OCI-LY3 (cell line): ENCODE measurements at regions not wholly inside any gene's neighbourhood (a gene's known extent, or its start where the extent isn't known, plus 50 kb on each side); places are given as distances from the start of the nearest gene placed in this dataset.

Experiments used
- H2AFZ ChIP-seq: fragments of 200-600, 300-600 bp; shearing (Covaris generic); 2 replicates; pipeline ENCODE4 v1.6.0; 2014; ENCODE audit warnings: antibody characterized with exemption, low read depth, low read length
- H3K27ac ChIP-seq: fragments of 200-600, 300-600 bp; sonication (generic); 2 replicates; pipeline ENCODE4 v1.5.1; 2014; ENCODE audit warnings: mild to moderate bottlenecking, low read length, moderate library complexity, mixed read lengths
- H3K27me3 ChIP-seq: fragments of 200-600, 300-600 bp; sonication (generic); 2 replicates; pipeline ENCODE4 v1.6.1; 2014; ENCODE audit warnings: low read depth, low read length, mixed read lengths
- H3K36me3 ChIP-seq: fragments of 200-600, 300-600 bp; sonication (generic); replicated peaks from 2 replicates; pipeline ENCODE3; 2014; ENCODE audit warnings: low read depth, low read length, mixed read lengths
- H3K4me1 ChIP-seq: fragments of 300-600, 200-600 bp; sonication (generic); 2 replicates; pipeline ENCODE4 v1.6.1; 2014; ENCODE audit warnings: low read length, mixed read lengths
- H3K4me2 ChIP-seq: fragments of 200-600, 300-600 bp; sonication (generic); 2 replicates; pipeline ENCODE4 v1.6.1; 2014; ENCODE audit warnings: low read length, mixed read lengths
- H3K4me3 ChIP-seq: fragments of 300-600, 200-600 bp; sonication (generic); 2 replicates; pipeline ENCODE4 v1.5.1; 2014; ENCODE audit warnings: antibody characterized with exemption, mild to moderate bottlenecking, low read length, moderate library complexity
- H3K79me2 ChIP-seq: fragments of 300-600, 200-600 bp; shearing (Covaris generic); 2 replicates; pipeline ENCODE4 v1.6.1; 2014; ENCODE audit warnings: mild to moderate bottlenecking, low read length, mixed read lengths
- H3K9ac ChIP-seq: fragments of 300-600, 200-600 bp; shearing (Covaris generic); 2 replicates; pipeline ENCODE4 v1.6.0; 2014; ENCODE audit warnings: mild to moderate bottlenecking, low read length, moderate library complexity
- H3K9me3 ChIP-seq: fragments of 200-600, 300-600 bp; shearing (Covaris generic); 2 replicates; pipeline ENCODE4 v1.6.1; 2014; ENCODE audit warnings: low read length, mixed read lengths; ENCODE audit not compliant: insufficient read depth
- H4K20me1 ChIP-seq: fragments of 200-600, 300-600 bp; sonication (generic); 2 replicates; pipeline ENCODE4 v1.6.1; 2016; ENCODE audit warnings: low read length, mixed read lengths; ENCODE audit not compliant: insufficient read depth
- EZH2phosphoT487 ChIP-seq: fragments of 200-600 bp; shearing (Covaris generic); IDR thresholded peaks from 2 replicates; pipeline ENCODE4 v1.6.1; 2018; ENCODE audit warnings: antibody characterized with exemption, mixed run types, low read depth
- TF ChIP-seq, protein P1 (sequence below): fragments of 200-600, 300-600 bp; sonication (generic); IDR thresholded peaks from 2 replicates; pipeline ENCODE4 v1.5.1; 2014; ENCODE audit warnings: antibody characterized with exemption, low read length, low read depth

DNA sequence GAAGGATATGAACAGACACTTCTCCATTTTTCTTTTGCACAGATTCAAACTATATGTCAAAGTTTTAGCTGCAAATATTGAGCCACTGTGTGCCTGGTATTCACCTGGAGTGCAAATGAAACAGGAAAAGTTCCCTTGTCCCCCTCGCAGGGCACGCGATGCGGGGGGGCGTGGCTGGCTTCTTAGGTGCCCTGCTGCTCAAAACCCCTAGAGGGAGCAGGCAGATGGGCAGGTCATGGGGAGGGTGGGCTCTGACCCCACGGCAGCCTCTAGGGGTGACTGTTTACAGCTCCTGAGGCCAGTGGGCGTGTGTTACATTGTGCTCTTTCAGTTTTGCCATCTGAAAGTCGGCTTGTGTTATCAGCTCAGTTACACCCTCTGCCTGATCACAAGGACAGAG lies 931.2 kb upstream of the B3GALT2 start:
- H2AFZ ChIP-seq = no peak overlapping the region
- no peak overlapping the region for H3K27ac ChIP-seq
- H3K79me2 ChIP-seq = no peaks in the 10 kb centered on the region
- H3K4me3 ChIP-seq = no peak overlapping the region
- no peaks in the 10 kb centered on the region for H3K9me3 ChIP-seq
- no peak for TF ChIP-seq EZH2phosphoT487
- TF ChIP-seq, protein P1, sequence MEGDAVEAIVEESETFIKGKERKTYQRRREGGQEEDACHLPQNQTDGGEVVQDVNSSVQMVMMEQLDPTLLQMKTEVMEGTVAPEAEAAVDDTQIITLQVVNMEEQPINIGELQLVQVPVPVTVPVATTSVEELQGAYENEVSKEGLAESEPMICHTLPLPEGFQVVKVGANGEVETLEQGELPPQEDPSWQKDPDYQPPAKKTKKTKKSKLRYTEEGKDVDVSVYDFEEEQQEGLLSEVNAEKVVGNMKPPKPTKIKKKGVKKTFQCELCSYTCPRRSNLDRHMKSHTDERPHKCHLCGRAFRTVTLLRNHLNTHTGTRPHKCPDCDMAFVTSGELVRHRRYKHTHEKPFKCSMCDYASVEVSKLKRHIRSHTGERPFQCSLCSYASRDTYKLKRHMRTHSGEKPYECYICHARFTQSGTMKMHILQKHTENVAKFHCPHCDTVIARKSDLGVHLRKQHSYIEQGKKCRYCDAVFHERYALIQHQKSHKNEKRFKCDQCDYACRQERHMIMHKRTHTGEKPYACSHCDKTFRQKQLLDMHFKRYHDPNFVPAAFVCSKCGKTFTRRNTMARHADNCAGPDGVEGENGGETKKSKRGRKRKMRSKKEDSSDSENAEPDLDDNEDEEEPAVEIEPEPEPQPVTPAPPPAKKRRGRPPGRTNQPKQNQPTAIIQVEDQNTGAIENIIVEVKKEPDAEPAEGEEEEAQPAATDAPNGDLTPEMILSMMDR = no peak; the same call in 1 of the 2 replicates
- H3K36me3 ChIP-seq = no peaks in the 10 kb centered on the region
- H3K4me1 ChIP-seq = no peaks in the 10 kb centered on the region
- H4K20me1 ChIP-seq = no peaks in the 10 kb centered on the region
- H3K27me3 ChIP-seq = no peaks in the 10 kb centered on the region
- H3K4me2 ChIP-seq = no peak overlapping the region
- no peak overlapping the region for H3K9ac ChIP-seq

DNA sequence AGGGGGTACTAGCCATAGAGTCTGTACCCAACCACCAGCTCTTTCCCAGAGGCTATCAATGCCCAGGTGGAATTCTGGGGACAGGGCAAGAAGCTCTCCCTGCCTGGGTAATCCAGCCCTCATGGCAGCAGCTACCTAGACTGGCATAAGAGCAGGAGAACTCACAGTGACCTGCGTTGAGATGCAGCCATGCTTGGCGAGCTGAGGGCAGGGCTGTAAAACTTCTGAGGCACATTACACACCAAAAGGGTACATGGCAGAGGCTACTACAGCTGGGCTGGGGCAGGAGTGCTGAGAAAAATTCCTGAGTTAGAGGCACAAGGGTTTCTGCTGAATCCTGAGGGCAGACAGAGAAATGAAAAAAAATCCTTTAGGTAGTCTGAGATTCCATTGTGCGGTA lies 927.9 kb upstream of the B3GALT2 start:
- Histone ChIP-seq H3K27ac (no peak overlapping the region), H3K27me3 (no peaks in the 10 kb centered on the region), H3K36me3 (no peaks in the 10 kb centered on the region), H3K9ac (no peak overlapping the region), H3K79me2 (no peaks in the 10 kb centered on the region), H3K4me1 (no peaks in the 10 kb centered on the region), H3K4me2 (no peak overlapping the region), H4K20me1 (no peaks in the 10 kb centered on the region), H3K4me3 (no peak overlapping the region), H3K9me3 (no peaks in the 10 kb centered on the region), H2AFZ (no peak overlapping the region)
- TF ChIP-seq, protein P1 = no peak
- TF ChIP-seq EZH2phosphoT487 = no peak

DNA sequence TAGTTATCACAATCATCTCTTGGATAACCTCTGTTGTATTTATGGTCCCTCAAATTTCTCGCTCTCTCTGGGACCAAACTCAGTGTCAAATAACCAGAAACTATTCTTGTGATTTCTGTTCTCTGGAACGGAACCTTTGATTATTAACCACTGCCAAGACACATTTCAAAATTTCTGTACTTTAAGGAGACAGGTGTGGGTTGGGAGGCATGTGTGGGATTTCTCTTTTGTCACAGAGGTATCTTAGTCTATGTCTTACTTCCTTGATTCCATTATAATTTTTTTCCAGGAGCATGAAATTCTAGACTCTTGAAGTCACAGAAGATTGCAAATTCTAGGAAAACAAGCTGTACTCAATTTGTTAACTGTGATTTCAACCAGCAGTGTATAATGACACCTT lies 919.0 kb upstream of the B3GALT2 start:
- Histone ChIP-seq H3K4me3 (no peak overlapping the region), H3K9me3 (no peaks in the 10 kb centered on the region), H3K27ac (no peak overlapping the region), H3K9ac (no peak overlapping the region), H2AFZ (no peak overlapping the region), H3K4me1 (no peaks in the 10 kb centered on the region), H3K4me2 (no peak overlapping the region), H3K27me3 (no peaks in the 10 kb centered on the region), H3K79me2 (no peaks in the 10 kb centered on the region), H3K36me3 (no peaks in the 10 kb centered on the region), H4K20me1 (no peaks in the 10 kb centered on the region)
- TF ChIP-seq, protein P1 = no peak
- TF ChIP-seq EZH2phosphoT487 = no peak

DNA sequence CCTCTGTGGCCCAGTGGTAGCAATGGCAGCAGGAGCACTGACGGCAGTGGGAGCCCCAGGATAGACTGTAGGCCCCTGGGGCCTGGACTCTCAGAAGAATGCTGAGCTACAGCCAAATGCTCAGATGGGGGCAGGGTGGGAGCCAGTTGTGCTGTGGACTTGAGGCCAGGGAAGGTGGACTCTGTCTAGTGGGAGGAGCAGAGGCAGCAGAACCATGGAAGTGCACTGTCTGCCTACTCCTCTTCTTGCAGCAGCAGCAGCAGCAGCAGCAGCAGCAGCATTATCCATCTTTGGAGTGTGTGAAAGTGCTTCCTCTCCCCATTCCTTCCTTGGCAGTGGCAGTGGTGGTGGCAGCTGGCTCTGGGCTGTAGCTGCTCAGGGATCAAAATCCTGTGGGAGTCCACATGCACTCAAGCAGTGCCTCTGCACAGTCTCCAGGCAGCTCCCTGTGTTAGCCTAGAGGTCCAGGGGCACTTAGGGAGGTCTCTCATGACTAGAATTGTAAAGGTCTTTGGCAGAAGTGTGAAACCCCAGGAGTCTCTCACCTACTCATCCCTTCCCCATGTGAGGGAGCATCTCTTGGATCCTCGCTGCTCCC lies 917.9 kb upstream of the B3GALT2 start:
- no peak overlapping the region for H2AFZ ChIP-seq
- no peak overlapping the region for H3K27ac ChIP-seq
- H4K20me1 ChIP-seq = no peaks in the 10 kb centered on the region
- H3K9me3 ChIP-seq = no peaks in the 10 kb centered on the region
- no peaks in the 10 kb centered on the region for H3K27me3 ChIP-seq
- H3K36me3 ChIP-seq = no peaks in the 10 kb centered on the region
- H3K4me1 ChIP-seq = no peaks in the 10 kb centered on the region
- TF ChIP-seq, protein P1 = no peak
- TF ChIP-seq EZH2phosphoT487 = no peak
- no peak overlapping the region for H3K9ac ChIP-seq
- no peak overlapping the region for H3K4me2 ChIP-seq
- no peak overlapping the region for H3K4me3 ChIP-seq
- H3K79me2 ChIP-seq = no peaks in the 10 kb centered on the region
